GM21825 (cell line): ENCODE measurements at regions not wholly inside any gene's neighbourhood (a gene's known extent, or its start where the extent isn't known, plus 50 kb on each side); places are given as distances from the start of the nearest gene placed in this dataset.

Experiments used
- ATAC-seq: cut with Tn5 transposase; IDR thresholded peaks from one replicate; pipeline ENCODE4 v1.9.1; 2021; ENCODE audit warnings: mild to moderate bottlenecking, moderate library complexity; ENCODE audit not compliant: unreplicated experiment

GRCh38 chr20:10986586-10986985, 312.8 kb upstream of the JAG1 start:
- no peak for ATAC-seq

- no peak for ATAC-seq
Measured at GRCh38 chr20:10987651-10988383, 314.0 kb upstream of the JAG1 start.

- ATAC-seq: no peak
Measured at GRCh38 chr20:10990625-10991382, 317.0 kb upstream of the JAG1 start.

GRCh38 chr20:10992731-10993130, 318.9 kb upstream of the JAG1 start:
- ATAC-seq: no peak

- no peak for ATAC-seq
Measured at GRCh38 chr20:10994991-10995700, 321.3 kb upstream of the JAG1 start.

- ATAC-seq: no peak
Measured at GRCh38 chr20:10998476-10998875, 324.7 kb upstream of the JAG1 start.

- ATAC-seq: no peak
Measured at GRCh38 chr20:11000416-11000815, 326.6 kb upstream of the JAG1 start.

GRCh38 chr20:11001302-11001701, 327.5 kb upstream of the JAG1 start:
- no peak for ATAC-seq

- no peak for ATAC-seq
Measured at GRCh38 chr20:11001764-11002540, 328.2 kb upstream of the JAG1 start.

GRCh38 chr20:11003341-11003740, 329.5 kb upstream of the JAG1 start:
- ATAC-seq: no peak

- no peak for ATAC-seq
Measured at GRCh38 chr20:11008444-11009033, 334.7 kb upstream of the JAG1 start.

- ATAC-seq: no peak
Measured at GRCh38 chr20:11011653-11012052, 337.9 kb upstream of the JAG1 start.

GRCh38 chr20:11012975-11013374, 339.2 kb upstream of the JAG1 start:
- ATAC-seq: no peak

GRCh38 chr20:11013801-11014200, 340.0 kb upstream of the JAG1 start:
- ATAC-seq: no peak

GRCh38 chr20:11015440-11015839, 341.6 kb upstream of the JAG1 start:
- no peak for ATAC-seq

- ATAC-seq: no peak
Measured at GRCh38 chr20:11017446-11017845, 343.6 kb upstream of the JAG1 start.

GRCh38 chr20:11018668-11019170, 344.9 kb upstream of the JAG1 start:
- ATAC-seq: no peak

- ATAC-seq: no peak
Measured at GRCh38 chr20:11020712-11021111, 346.9 kb upstream of the JAG1 start.

GRCh38 chr20:11027224-11027623, 353.4 kb upstream of the JAG1 start:
- ATAC-seq: no peak

GRCh38 chr20:11030351-11030750, 356.6 kb upstream of the JAG1 start:
- ATAC-seq: no peak
